Heart right ventricle (tissue), 16 donors: ENCODE measurements at regions not wholly inside any gene's neighbourhood (a gene's known extent, or its start where the extent isn't known, plus 50 kb on each side); places are given as distances from the start of the nearest gene placed in this dataset.
"Not testable (repeated sequence)": the region's sequence is repeated elsewhere in the genome, so short reads cannot be mapped to it uniquely, and the experiment has no call there.

Experiments used
- ATAC-seq, 8 donors: fragments of 200-7000 bp; cut with Tn5 transposase; one replicate each; pipeline ENCODE4 v1.9.1; 2020; ENCODE audit warnings: mild to moderate bottlenecking in 8 of 8, moderate library complexity in 8 of 8, moderate number of reproducible peaks in 1 of 8
- DNase-seq, 2 donors: peaks; one replicate each; pipeline ENCODE4 v3.0.0-alpha.2; 2020
- H3K27ac ChIP-seq, 10 donors: fragments of 200-600 bp; sonication (generic) in 2 of 10; one replicate each; pipeline versions ENCODE4 v1.5.0 to v1.8.0; 2020 to 2022; ENCODE audit warnings: mild to moderate bottlenecking in 3 of 10
- H3K27me3 ChIP-seq, 7 donors: fragments of 200-600 bp; one replicate each; pipeline ENCODE4 v1.8.0; 2021 to 2022; ENCODE audit warnings: mild to moderate bottlenecking in 2 of 7
- H3K36me3 ChIP-seq, 9 donors: fragments of 200-600 bp; sonication (generic) in 1 of 9; one replicate each; pipeline versions ENCODE4 v1.5.0 to v1.8.0; 2020 to 2022; ENCODE audit warnings: mild to moderate bottlenecking in 2 of 9
- H3K4me1 ChIP-seq, 9 donors: fragments of 200-600 bp; sonication (generic) in 1 of 9; one replicate each; pipeline versions ENCODE4 v1.5.0 to v1.8.0; 2020 to 2022; ENCODE audit warnings: mild to moderate bottlenecking in 4 of 9
- H3K4me3 ChIP-seq, 10 donors: fragments of 200-600 bp; sonication (generic) in 2 of 10; one replicate each; pipeline versions ENCODE4 v1.5.0 to v1.8.0; 2020 to 2022; ENCODE audit warnings: mild to moderate bottlenecking in 7 of 10, moderate library complexity in 2 of 10
- H3K9me3 ChIP-seq, 11 donors: fragments of 200-600 bp in 10 of 11; sonication (generic) in 2 of 11; one replicate each; pipeline versions ENCODE4 v1.5.0 to v1.8.0; 2013 to 2022; ENCODE audit warnings: mild to moderate bottlenecking in 2 of 11, control low read depth in 1 of 11, moderate library complexity in 1 of 11
- WGBS, 2 donors: extraction: QIAGEN DNeasy Blood & Tissue Kit; methylation state at CpG; one replicate each; pipeline ENCODE4 v1.1.7; 2013; ENCODE audit warnings: inconsistent platforms in 1 of 2; 5-methylcytosine and 5-hydroxymethylcytosine counted together
- intact Hi-C, 10 donors: fragments of 100-400 bp; cut with DNase I; formaldehyde crosslinking; loops; one replicate each; pipeline versions ENCODE4 v1.11.1 to v1.14.2; 2022
- TF ChIP-seq, protein P1 (sequence below), 9 donors: fragments of 200-600 bp; sonication (generic) in 2 of 9; IDR thresholded peaks; one replicate each; pipeline versions ENCODE4 v1.5.0 to v1.8.0; 2021 to 2022; ENCODE audit warnings: antibody characterized with exemption in 9 of 9, mild to moderate bottlenecking in 5 of 9, moderate library complexity in 1 of 9
- donor health status: Arrhythmogenic right ventricular cardiomyopathy.
- donor health status: ischemic (EF 13 %, LVEDD 7.1; RV severe dilation, severe dysfunction).
- donor health status: healthy with polysubstance abuse.
- donor health status: DM: no; HTN: yes; CAD: no.
- donor health status: DM: no; HTN: no; CAD: no.
- donor health status: ischemic (EF 25% LVEDD 6.9; RV normal size, moderate dysfunction).
- donor health status: ischemic (EF 25% LVEDD 5.7; RV mildly dilated, moderate dysfunction).
- donor health status: healthy.
- donor health status: DM: yes; HTN: yes; CAD: no.
- donor health status: Ischemic cardiomyopathy.
- donor health status: ischemic (EF 35%, LVEDD 5.7; RV mildly dilated, moderate dysfunction).
- donor health status: nonischemic (EF 11% LVEDD 7.7; RV severe dilation, severe dysfunction).
- donor health status: DM: yes; HTN: yes; CAD: no.
- donor health status: PGD.
- donor health status: ischemic (EF 29% LVEDD 5.4; RV normal size, mild dysfunction).
- donor health status: nonischemic (EF 23%, LVEDD 6.1; RV moderate dilation, normal function).

- intact Hi-C loops: loop anchor here in 3 of 10 donors (1.0 to 10.0 kb wide), 3 partner anchors 25 to 405 kb away; no protein-coding TSS in a partner anchor
- H3K4me1 ChIP-seq: peaks cover 0 to 12% (median 0%) of the 10 kb centered on the region in 9 donors
- peaks cover 0 to 73% (median 0%) of the 10 kb centered on the region in 11 donors for H3K9me3 ChIP-seq
- TF ChIP-seq, protein P1, sequence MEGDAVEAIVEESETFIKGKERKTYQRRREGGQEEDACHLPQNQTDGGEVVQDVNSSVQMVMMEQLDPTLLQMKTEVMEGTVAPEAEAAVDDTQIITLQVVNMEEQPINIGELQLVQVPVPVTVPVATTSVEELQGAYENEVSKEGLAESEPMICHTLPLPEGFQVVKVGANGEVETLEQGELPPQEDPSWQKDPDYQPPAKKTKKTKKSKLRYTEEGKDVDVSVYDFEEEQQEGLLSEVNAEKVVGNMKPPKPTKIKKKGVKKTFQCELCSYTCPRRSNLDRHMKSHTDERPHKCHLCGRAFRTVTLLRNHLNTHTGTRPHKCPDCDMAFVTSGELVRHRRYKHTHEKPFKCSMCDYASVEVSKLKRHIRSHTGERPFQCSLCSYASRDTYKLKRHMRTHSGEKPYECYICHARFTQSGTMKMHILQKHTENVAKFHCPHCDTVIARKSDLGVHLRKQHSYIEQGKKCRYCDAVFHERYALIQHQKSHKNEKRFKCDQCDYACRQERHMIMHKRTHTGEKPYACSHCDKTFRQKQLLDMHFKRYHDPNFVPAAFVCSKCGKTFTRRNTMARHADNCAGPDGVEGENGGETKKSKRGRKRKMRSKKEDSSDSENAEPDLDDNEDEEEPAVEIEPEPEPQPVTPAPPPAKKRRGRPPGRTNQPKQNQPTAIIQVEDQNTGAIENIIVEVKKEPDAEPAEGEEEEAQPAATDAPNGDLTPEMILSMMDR (IDR thresholded peaks at IDR 0.05): no peak
- H3K27ac ChIP-seq: peak overlapping the region in 6 of 10 donors; percentile 3 to 62 (median 44)
- no peaks in the 10 kb centered on the region for H3K27me3 ChIP-seq
- H3K4me3 ChIP-seq: peak overlapping the region; percentile 51 to 86 (median 70)
- WGBS, 2 donors: 13 to 29% methylated on average over 29 of the region's 29 CpGs
- H3K36me3 ChIP-seq: no peaks in the 10 kb centered on the region
- peak; percentile 89 to 96 (median 92) for ATAC-seq
- DNase-seq: peak; percentile 84 to 90
Measured at GRCh38 chr7:63899691-63900393, 98.8 kb upstream of the ZNF722 start.

DNA sequence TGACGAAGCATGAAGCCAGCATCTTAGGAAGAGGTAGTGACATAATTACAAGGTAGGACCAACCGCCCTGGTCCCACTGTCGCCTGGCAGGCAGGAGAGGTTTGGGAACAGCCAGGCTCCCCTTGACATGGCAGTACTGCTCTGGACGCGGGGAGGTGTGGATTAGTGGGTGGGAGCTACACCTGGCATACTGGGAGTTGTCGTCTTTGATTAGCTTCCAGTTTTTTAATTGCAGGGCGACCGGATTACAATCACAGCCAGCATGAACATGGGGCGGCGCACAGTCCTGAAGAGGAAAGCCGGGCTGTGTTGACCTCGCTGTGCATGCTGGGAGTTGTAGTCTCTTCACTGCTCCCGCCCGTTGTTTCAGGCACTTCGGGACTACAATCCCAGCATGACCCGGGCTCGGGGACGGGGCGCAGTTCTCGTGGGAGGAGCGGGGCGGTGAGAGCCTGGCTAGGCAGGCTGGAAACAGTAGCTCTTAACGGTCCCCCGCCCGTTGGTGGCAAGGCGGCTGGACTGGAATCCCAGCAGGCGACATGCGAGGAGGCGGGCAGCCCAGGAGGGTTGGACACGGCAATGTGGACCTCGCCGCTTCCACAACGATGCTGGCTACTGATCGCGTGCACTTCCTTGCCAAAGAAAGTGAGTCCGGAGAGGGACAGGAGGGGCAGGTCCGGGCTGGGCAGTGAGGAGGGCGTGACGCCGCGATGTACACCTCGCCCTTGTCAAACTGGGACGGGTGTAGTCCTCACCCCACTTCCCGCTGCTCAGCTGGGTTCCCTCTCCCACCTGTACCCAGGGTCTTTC, 98.0 kb upstream of the ZNF722 start:
- 1 to 24% methylated on average over 39 to 44 of the region's 44 CpGs for WGBS, 2 donors
- Histone ChIP-seq H3K27ac (peak overlapping the region in 8 of 10 donors; percentile 1 to 62 (median 34)), H3K9me3 (peaks cover 0 to 75% (median 0%) of the 10 kb centered on the region in 11 donors), H3K4me3 (peak overlapping the region; percentile 51 to 86 (median 70)), H3K27me3 (no peaks in the 10 kb centered on the region), H3K4me1 (peaks cover 0 to 12% (median 0%) of the 10 kb centered on the region in 9 donors), H3K36me3 (no peaks in the 10 kb centered on the region)
- TF ChIP-seq, protein P1 (IDR thresholded peaks at IDR 0.05): peak in 2 of 9 donors; percentile 3 to 18
- ATAC-seq (peak; percentile 99 to 100 (median 99)), DNase-seq (peak; percentile 88 to 98)
- intact Hi-C loops: loop anchor here in 4 of 10 donors (1.0 to 10.0 kb wide), 3 partner anchors 25 to 404 kb away; no protein-coding TSS in a partner anchor

DNA sequence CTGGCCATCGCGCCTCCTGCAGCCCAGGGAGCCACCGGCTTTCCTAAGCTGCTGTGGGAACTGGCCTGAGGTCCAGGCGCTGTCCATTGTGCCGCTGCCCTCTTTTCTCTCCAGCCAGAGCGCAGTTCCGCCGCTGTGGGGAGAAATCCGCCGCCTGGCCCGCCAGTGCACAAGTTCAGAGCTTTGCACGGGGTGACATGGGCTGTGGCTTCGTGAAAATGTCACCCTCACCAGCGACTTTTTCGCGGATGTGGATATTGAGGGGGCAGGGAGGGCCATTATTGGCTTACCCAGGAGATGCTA, 97.5 kb upstream of the ZNF722 start:
- H3K4me3 ChIP-seq: peak overlapping the region; percentile 51 to 86 (median 70)
- H3K9me3 ChIP-seq: peaks cover 0 to 76% (median 0%) of the 10 kb centered on the region in 11 donors
- intact Hi-C loops: loop anchor here in 2 of 10 donors (1.0 to 10.0 kb wide), 2 partner anchors 25 to 404 kb away; no protein-coding TSS in a partner anchor
- not testable (repeated sequence) for DNase-seq, H3K27me3 ChIP-seq, H3K36me3 ChIP-seq
- 7 to 20% methylated on average over 16 of the region's 16 CpGs for WGBS, 2 donors
- peak overlapping the region in 7 of 10 donors; percentile 1 to 62 (median 37) for H3K27ac ChIP-seq
- ATAC-seq: peak; percentile 10 to 58 (median 42)
- peaks cover 0 to 12% (median 0%) of the 10 kb centered on the region in 9 donors for H3K4me1 ChIP-seq

- intact Hi-C loops: no loop called here
- no peak for DNase-seq
- 35 to 36% methylated on average over 2 of the region's 2 CpGs for WGBS, 2 donors
Measured at GRCh38 chr7:63918986-63919385, 79.7 kb upstream of the ZNF722 start.

More at GRCh38 chr7:63918986-63919385, 79.7 kb upstream of the ZNF722 start:
- Histone ChIP-seq H3K4me3 (no peak overlapping the region), H3K27ac (no peak overlapping the region), H3K9me3 (peaks cover 0 to 66% (median 0%) of the 10 kb centered on the region in 11 donors), H3K36me3 (no peaks in the 10 kb centered on the region), H3K27me3 (no peaks in the 10 kb centered on the region), H3K4me1 (no peaks in the 10 kb centered on the region)
- TF ChIP-seq, protein P1 (IDR thresholded peaks at IDR 0.05): no peak
- ATAC-seq: no peak
